ENCODE measurements at regions not wholly inside any gene's neighbourhood (a gene's known extent, or its start where the extent isn't known, plus 50 kb on each side); places are given as distances from the start of the nearest gene placed in this dataset.

DNA sequence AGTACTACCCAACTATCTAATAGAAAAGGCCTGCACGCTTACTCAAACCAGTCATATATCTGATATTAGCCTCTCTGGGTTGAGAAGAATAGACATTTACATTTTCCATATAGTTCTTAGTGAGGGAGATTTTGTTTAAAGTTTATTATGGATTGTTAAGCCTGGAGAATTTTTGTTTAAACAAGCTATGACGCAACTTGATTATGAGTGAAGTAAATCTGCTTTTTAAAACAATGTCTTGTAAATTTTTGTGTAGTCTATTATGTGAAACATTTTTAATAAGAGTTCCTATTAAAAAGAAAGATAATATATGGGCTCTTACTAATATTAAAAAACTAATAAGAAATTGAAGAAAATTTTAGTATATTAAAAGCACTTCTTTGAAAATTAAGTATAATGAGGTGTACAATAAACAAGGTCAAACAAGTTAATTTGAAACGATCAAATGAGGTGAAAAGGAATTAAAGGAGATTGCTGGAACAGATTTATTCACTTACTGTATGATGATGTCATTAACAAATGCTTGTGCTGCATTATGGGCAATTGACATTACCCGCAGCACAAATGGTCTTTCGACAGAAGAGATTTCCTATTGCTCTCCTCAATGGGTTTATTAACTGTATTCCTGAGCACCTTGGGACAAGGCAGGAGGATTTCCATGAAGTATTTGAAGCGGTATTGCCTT lies 229.2 kb upstream of the SMIM21 start:
- no peak for ATAC-seq

DNA sequence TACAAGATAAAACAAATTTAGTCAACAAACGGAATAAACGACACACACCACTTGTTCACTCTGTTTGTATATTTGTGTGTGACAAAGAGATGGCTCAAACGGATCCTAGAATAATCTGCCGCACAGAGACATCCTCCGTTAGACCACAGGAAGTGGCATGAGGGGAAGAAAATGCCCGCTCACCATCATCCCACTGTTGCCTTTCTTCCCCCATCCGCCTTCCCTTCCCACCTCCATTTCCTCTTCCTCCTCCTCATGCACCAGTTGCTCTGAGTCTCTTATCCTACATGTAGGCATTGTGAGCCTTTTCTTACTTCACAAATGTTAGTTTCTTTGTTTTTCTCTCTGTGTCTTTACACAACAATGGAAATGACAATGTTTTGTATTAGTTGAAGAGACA lies 228.5 kb upstream of the SMIM21 start:
- ATAC-seq, result no peak

DNA sequence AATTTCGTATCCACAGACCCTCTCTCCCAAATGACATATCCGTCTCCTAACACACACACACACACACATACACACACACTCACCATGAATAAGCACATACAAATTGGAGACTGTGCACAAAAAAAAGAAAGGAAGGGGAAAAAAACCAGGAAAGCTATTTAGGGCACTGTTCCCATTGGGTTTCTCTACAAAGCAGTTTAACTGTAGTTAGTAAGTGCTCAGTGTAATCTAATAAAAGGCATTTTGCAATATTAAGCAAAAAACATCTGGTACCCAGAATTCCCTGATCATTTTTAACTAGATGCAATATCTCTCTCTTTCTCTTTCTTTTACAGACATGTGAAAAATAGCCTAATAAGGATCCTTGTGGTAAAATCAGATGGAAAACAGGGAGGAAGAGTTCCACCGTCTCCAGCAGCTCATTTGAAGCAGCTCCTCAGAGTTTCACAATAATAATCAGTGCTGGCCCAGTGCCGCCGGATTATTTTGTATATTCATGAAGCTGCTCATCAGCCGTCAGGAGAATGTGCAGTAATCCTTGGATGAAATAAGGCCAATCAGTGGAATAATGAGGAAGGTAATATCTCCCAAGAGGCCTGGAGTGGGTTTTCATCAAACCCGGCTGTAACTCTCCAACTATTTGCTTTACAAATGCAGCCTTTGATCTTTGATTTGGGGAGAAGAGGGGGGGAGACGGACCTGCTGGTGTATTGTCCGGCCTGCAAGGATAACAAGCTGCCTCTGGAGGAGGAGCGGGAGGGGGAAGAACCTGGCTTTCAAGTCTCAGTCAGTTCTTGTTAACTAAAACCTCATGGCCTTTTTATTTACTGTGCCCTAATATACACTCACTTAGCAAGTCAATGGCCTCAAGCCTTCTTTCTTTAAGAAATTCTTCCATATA lies 227.6 kb upstream of the SMIM21 start:
- no peak for ATAC-seq

DNA sequence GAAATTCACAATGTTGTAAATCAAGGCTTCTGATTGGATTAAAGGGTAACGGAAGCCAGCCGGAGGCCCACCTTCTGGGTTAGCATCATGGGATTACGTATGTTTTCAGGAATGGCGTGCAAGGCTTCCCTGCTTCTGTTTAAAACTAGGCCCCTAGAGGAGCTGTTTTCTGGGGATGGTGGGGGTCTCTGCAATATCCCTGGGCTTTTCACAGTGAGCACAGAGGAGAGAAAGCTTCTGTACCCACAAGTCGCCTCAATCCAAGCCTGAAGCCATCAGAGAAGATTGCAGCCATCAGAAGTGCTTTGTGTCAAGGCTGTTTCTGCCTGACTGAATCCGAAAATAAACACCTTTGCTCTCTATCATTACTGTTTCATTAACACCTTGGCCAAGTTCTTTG lies 226.9 kb upstream of the SMIM21 start:
- ATAC-seq, result no peak

DNA sequence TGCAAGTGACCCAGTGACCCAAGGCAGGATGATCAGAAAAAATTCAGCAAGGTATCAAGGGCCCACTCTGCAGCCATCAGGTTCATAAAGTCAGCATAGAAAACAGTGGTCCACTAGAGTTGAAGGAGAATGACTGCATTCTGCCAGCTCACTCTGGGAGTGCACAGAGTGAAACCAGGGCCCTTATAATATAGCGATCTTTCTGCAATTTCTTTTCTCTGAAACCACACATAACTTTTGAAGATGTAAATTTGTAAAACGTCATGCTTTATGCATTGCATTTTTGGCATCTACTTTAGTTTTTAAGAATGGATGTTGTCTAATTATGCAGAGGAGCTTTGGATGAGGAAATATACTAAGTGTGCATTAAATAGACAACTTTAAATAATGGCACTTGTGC lies 225.0 kb upstream of the SMIM21 start:
- no peak for ATAC-seq

DNA sequence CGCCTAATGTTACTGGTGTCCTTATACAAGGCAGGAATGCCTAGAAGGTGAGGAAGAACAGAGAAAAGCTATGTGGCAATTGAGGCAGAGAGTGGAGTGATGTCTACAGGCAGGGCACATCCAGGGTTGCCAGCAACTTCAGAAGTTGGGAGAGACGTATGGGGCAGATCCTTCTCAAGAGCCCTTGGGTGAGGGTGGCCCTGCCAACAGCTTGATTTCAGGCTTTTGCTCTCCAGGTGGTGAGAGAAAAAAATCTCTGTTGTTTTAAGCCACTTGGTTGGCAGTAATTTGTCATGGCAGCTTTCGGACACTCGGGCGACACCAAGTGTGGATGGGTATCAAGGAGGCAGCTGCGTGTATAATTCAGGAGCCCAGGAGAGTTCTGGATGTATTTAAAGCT lies 217.4 kb upstream of the SMIM21 start:
- ATAC-seq, result no peak

DNA sequence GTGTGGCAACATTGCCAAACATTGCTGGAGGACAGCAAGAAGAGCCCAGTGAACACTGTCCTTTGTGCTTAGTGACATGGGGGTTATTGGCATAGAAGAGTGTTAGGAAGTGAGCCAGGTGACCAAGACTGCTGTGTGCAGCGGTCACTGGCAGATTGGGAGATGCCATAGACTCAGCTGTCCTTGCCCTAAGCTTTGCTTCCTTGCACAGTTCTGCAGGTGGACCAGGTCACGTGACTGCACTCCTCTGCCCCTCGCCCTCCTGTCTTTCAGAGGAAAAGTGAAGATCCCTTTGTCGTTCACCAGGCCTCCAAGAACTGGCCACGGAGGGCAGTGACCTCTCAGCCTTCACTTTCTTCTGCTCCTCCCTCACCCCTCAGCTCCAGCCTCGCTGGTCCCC lies 215.6 kb upstream of the SMIM21 start:
- ATAC-seq, result no peak

DNA sequence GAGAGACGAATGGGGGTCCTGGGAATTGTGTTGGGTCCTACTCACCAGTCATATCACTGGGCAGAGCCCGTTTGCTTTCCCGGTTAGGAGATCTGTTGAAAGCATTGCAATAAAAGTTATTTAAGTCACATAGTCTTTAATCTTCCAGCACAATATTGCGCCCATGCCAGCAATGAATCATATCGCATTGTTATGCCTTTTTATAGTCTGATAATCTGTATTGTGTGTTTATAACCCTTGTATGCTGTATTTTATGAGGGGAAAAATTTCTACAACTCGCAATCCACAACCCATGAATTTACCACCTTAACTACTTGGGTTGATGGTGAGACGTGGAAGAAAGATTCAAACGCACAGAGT lies 211.9 kb upstream of the SMIM21 start:
- no peak for ATAC-seq

DNA sequence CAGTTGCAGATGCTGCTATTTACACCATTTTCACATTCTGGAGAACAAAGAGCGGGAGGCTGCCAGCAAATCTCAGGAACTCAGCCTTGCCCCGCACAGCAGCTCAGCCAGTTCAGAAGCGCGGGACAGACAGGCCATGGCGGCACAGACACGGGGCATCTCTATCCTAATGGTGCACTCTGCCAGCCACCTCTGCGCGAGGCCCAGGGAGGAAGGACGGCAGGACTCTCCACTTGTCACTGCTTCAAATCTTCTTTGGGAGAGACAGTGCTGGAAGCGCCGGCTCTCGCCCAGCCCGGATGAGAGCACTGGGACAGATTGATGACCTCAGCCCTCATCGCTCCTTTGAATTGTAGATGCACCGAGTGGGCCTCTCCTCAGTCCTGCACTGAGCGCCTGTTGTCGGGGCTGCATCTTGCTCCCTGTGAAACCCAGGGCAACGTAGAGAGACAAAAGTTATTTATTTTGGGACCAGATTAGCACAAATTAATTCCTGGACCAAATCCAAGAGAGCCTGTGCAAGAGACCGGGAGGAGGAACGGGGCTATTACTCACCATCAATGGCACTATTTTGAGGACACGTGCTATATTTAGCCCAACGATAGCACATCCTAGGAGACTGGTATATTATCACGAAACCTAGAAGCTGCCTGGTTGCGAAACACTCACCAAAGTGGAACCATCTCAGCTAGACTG lies 211.4 kb upstream of the SMIM21 start:
- ATAC-seq, result no peak

DNA sequence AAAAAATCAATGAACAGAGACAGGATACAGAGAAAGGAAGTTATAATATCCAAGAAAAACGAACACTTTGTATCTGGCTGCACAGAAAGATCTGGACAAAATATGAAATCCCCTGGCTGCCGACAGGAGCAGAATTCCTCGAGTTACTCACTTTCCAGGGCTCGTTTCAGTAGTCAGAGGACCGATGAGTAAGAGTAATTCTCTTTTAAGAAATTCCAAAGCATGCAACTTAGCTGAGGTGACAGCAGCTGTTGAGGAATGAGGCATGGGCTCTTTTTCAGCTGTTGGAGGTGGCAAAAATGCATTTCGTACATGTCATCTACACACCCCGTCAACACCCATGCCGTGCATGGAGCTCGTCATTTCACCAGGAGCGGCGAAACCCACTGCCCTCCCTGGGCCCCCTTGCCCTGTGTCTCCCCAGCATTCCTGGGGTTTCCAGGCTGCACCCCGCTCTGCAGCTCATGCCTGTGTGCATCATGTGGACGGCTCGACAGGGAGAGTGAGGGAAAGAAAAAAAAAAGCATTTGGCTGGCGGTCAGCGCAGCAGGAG lies 210.8 kb upstream of the SMIM21 start:
- no peak for ATAC-seq

DNA sequence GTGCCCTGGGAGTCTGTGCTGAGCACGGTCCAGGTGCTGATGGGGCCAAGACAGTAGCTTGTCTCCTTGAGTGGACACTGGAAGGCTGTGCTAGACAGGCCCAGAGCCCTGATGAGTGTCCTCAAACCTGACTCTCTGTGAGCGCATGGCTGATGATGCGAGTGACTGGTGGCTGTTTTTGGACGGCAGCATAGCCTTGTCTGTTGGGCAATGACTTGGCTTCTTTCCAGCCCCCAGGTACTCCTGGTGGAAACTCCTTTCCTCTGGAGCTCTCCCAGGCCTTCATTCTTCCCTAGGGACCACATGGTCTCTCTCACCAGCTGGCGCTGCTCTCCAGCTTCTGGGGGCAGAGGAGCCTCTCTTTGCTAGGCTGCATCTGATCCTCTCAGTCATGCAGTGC lies 207.6 kb upstream of the SMIM21 start:
- no peak for ATAC-seq

DNA sequence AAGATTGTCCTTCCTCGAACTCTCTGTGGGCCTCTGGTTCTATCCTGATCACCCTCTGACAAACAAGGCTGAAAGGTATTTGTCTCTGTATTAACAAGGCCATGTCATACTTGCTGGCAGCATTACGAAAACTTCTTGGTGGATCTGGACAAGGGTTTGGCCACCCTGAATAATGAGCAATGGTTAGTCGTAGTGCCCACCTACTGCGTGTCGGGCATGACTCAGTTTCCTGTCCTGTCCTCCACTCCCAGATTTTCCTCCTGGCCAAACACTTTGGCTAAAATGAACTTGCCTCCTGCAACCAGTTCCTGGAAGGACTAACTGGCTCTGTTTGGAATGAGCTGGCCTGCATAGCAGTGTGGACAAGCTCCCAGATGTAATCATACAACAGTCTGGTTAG lies 198.5 kb upstream of the SMIM21 start:
- no peak for ATAC-seq

DNA sequence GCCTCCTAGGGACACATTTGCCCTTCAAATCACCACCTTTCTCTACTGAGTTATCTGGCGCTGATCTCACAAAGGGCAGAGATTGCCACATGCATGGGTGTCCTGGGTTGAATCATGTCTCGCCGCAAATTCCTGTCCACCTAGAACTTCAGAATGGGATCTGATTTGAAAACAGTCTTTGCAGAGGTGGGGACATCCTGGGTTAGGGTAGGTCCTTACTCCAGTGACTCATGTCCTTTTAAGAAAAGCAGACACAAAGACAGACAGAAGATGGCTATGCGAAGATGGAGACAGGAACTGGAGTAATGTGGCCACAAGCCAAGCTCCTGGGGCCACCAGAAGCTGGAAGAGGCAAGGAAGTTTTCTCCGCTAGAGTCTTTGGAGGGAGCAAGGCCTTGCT lies 197.4 kb upstream of the SMIM21 start:
- ATAC-seq, result no peak

DNA sequence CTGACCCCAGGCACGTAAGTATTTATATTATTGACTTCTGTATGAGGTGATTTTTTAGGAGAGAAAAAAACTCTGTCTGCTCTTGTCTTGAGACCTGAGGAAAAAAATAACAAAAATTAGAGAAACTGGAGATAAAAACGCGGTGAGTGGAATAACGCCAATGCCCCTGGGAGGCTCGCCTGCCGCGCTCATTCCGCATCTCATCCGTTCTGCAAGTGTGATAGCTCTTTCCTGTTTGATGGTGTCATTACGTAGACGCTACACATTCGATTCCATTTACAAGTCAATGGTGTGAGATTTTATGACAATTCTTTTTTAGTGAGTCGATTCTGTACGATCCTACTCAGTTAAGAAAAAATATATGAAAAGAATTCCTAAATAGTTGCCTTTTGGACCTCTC lies 194.3 kb upstream of the SMIM21 start:
- no peak for ATAC-seq

DNA sequence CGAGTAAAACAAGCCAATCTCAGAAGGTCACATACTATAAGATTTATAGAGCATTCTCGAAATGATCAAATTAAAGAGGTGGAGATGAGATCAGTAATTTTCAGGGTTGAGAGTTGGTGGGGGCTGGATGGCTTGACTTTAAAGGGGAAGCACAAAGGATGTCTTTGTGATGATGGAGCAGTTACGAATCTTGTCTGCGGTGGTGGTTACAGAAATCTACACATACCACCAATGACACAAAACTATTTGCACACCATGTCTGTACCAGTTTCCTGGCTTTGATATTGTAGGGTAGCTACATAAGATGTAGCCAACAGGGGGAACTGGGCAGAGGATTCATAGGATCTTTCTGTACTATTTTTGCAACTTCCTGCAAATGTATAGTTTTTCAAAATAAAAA lies 190.6 kb upstream of the SMIM21 start:
- ATAC-seq, result no peak

DNA sequence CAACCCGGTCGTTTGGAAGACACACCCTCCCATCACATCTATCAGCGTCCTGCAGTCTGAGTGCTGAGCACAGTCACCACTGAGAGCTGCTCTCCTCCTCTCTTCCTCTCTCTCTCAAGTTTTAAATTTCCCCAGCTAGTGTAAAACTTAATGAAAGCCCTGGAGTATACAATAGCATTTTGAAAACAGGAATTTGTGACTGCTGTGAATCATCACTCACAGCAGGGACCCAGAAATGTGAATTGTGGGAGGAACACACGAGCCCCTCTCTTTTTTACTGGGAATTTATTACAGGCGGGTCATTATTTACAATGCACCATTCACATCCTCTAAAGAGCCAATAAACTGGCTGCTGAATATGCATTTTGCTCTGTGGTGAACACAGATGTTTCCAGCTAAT lies 185.0 kb upstream of the SMIM21 start:
- ATAC-seq, result no peak

DNA sequence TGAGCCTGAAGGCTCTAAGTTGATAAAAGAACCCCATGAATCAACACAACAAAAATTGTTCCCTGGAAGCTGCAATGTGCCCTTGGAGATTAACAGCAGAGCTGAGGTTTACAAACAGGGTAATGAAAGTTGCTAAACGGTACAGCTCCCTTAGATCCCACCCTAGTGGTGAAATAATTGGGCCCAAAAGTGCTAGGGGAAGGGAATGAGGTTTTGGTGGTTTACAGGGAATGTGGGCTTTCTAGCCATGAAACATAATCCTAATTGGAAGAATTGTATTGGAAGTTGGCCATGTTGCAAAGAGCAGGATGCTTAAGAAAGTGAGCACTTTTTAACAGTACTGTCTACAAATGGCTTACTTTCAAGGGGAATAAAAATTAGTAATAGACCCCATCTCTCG lies 180.2 kb upstream of the SMIM21 start:
- ATAC-seq, result no peak

DNA sequence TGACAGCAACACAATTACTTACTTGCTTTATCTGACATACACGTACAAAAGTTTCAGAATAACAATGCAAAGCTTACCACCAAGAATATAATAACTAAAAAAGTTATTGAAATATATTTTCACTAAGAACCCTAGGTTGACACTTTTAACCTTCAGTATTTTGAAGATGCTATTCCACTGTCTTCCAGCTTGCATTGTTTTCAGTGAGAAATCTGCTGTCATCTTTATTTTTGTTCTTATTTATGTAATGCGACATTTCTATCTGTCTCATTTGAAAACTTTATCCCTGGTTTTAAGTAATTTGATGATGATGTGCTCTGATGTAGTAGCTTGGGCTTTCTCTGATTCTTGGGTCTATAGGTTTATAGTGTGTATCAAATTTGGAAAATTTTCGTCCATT lies 165.0 kb upstream of the SMIM21 start:
- no peak for ATAC-seq

DNA sequence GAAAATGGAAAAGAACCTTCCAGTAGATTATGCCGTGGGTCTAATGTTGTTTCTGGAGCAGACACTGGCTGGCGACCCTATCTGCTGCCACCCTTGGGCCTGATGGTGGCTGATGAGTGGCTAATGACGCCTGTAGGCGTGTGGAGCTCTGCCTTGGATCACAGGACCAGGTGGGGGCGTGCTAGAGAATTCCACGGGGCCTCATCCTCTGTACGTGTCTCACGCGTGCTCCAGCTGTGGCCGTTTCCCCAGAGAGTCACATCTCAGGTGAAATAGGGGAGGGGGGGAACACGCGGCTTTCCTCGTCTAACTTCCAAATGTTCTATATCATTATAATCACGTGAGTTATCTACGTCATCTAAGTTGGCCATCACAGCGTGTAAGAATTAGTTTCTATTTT lies 160.9 kb upstream of the SMIM21 start:
- ATAC-seq, result no peak

DNA sequence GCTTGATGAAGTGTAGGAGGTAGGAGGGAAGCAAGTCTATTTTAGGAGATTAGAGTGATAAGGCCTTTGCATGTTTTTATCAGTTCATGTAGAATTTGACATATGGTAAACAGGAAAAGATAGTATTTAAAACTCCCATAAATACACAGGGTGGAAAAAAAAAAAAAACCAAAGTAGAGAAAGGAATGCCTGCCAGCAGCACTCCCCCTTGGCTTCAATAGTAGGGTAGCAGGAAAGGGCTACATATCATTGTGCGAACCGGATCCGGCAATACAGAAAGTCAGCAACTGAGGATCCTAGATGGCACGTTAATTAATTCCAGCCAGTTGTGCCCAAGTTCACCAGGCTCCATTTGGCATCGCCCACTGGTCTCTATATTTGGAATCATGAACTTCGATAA lies 159.6 kb upstream of the SMIM21 start:
- no peak for ATAC-seq

DNA sequence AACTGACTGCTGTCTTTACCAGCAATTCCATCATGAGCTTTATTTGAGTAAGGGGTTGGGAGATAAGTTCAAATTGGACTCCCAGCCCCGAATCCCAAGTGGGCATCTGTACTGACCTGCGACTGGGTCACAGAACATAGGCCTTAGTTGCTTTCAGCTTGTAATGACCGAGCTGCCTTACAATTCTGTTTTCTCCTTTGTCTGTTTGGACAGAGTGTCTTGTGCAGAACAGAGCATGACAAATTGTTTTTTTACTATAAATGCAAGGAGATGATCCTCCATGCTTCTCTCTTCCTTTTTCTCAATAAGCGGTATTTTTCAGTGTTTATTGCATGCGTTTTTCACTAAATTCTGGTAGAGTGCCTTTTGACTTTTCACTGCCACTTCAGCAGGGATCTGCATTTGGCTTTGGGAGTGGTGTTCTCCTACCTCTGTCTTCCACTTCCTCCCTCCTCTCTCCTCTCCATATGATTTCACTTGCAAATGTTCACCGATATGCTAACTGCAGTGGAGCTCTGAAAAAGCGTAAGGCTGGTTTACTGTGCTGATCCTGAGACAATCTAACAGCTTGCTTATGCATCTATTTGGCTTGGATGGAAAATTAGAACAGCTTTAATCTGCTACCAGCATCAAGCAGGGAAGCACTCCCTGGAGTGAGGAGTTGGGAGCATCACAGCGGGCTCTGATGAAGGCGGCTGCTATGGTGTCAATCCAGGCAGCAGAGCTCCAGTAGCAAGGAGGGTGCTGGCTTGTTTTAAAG lies 158.8 kb upstream of the SMIM21 start:
- no peak for ATAC-seq

DNA sequence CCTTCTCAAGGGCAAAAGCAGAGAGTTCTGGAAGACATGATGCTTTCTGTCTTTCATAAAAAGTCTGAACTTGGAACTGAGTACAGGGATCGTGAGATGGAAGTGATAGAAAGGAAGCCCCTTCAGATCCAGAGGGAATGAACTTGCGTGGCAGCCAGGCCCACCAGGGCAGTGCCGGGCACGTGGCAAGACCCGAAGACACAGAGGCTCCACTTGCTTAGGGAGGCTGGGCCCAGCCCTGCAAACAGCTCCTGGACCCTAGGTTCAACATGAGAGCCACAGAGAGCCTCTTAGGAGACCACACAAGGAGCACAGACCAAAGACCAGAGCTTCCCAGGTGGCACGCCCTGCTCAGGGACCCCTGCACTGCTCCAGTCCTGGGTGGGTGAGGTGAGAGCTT lies 155.4 kb upstream of the SMIM21 start:
- no peak for ATAC-seq

DNA sequence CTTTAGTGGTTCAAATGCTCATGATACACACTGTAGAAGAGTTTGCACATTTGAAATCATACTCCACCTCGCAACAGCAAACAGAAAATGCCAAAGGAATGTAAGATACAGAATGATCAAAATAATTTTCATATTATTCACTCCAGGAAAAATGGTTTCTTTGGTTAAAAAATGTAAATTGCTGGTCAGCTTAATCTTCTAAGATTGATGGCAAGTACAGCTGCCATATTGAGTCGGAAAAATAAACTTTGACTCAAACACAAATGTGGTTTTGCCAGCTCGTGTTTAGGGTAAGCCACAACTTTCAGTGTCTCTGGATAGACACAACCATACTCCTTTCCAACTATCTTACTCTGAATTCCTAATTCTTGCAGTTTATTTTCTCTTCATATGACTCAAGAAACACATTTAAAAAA lies 154.9 kb upstream of the SMIM21 start:
- ATAC-seq, result no peak

Data from esophagus mucosa (tissue), 1 donor.